ENCODE measurements at regions not wholly inside any gene's neighbourhood (a gene's known extent, or its start where the extent isn't known, plus 50 kb on each side); places are given as distances from the start of the nearest gene placed in this dataset.

GRCh38 chr7:8380130-8380529, 53.3 kb upstream of the NXPH1 start:
- no peak for DNase-seq

- DNase-seq = no peak
Observed at GRCh38 chr7:8382004-8382730, 51.2 kb upstream of the NXPH1 start.

Data from NCI-H2029 (cell line).